H1 (cell line): ENCODE measurements at regions not wholly inside any gene's neighbourhood (a gene's known extent, or its start where the extent isn't known, plus 50 kb on each side); places are given as distances from the start of the nearest gene placed in this dataset.

Source experiments
- CEBPB ChIP-seq: IDR thresholded peaks from 2 replicates; pipeline ENCODE4 v1.6.1; 2012; ENCODE audit warnings: low read depth, low read length
- CHD7 ChIP-seq: fragments of 300-600 bp; sonication (generic); IDR thresholded peaks from 2 replicates; pipeline ENCODE4 v1.7.1; 2012; ENCODE audit warnings: low read length, moderate library complexity, mild to moderate bottlenecking, inconsistent platforms; ENCODE audit not compliant: insufficient replicate concordance
- RXRA ChIP-seq: IDR thresholded peaks from 2 replicates; pipeline ENCODE4 v1.6.1; 2011; ENCODE audit warnings: low read depth, mild to moderate bottlenecking, low read length, moderate library complexity; ENCODE audit not compliant: insufficient read depth
- SP1 ChIP-seq: IDR thresholded peaks from 2 replicates; pipeline ENCODE4 v1.6.1; 2011; ENCODE audit warnings: low read depth, low read length

DNA sequence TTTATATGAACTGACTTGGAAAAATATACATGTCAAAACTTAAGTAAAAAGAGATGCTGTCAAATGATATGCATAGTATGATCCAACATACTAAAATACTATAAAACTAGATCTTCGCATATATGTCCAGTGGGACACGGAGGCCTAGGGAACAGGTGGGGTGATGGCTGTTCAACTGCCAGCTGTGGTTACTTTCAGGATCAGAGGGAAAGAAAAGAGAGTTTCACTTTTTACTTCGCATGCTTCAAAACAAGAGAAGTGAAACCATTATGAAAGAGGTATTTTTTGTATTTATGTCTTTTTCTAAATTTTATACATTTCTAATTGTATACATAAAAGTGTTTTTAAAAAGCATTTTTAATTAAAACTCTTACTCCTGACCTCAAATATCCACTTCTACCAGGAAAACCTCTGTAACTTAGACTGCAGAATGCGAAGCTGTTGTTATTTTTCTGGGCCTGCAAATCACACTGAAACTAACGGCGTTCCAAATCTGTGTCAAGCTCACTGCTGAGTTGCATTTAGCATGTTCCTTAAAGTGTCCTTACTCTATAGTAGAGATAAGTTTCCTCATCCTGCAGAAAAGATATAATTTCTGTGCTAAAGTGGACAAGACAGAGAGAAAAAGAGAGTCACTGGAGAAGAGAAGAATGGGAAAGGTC, 97.8 kb upstream of the SLC35G4 start (continued):
- TF ChIP-seq RXRA (no peak), CHD7 (no peak), SP1 (no peak), CEBPB (no peak)
- TF ChIP-seq, all 59 proteins: peak for 0
